ENCODE measurements at regions not wholly inside any gene's neighbourhood (a gene's known extent, or its start where the extent isn't known, plus 50 kb on each side); places are given as distances from the start of the nearest gene placed in this dataset.

GRCh38 chr7:22945584-22945983 lies 68.3 kb downstream of the HYCC1 start:
- no peak overlapping the region for H3K9ac ChIP-seq (ENCODE audit: low read length)
- no peaks in the 10 kb centered on the region for H3K36me3 ChIP-seq (ENCODE audit: insufficient read depth, low read length)
- no peak overlapping the region for H3K4me3 ChIP-seq (ENCODE audit: low read length)
- no peaks in the 10 kb centered on the region for H4K20me1 ChIP-seq (ENCODE audit: insufficient read depth)
- H3K27ac ChIP-seq (ENCODE audit: low read length) = no peak overlapping the region
- no peaks in the 10 kb centered on the region for H3K9me3 ChIP-seq (ENCODE audit: low read length)
- H3F3A ChIP-seq (ENCODE audit: insufficient read depth, low read length, poor library complexity, severe bottlenecking) = no peaks in the 10 kb centered on the region
- no peak overlapping the region for H3K4me2 ChIP-seq (ENCODE audit: low read length)
- no peaks in the 10 kb centered on the region for H3K27me3 ChIP-seq (ENCODE audit: insufficient read depth, low read depth, low read length)
- H2AFZ ChIP-seq (ENCODE audit: low read depth, low read length) = no peak overlapping the region
- H3K79me2 ChIP-seq (replicated peaks; ENCODE audit: insufficient read depth, low read length) = no peaks in the 10 kb centered on the region
- no peak for TF ChIP-seq EP300 (conservative IDR thresholded peaks at IDR 0.05; ENCODE audit: poor library complexity, severe bottlenecking)
- TF ChIP-seq TAF1 (IDR thresholded peaks at IDR 0.05; ENCODE audit: low read depth) = no peak
- TF ChIP-seq MXI1 (conservative IDR thresholded peaks at IDR 0.05; ENCODE audit: poor library complexity, severe bottlenecking) = no peak
- TF ChIP-seq POLR2AphosphoS5 (IDR thresholded peaks at IDR 0.05) = no peak
- no peak for TF ChIP-seq SMC3 (conservative IDR thresholded peaks at IDR 0.05; ENCODE audit: poor library complexity)
- TF ChIP-seq RAD21 (conservative IDR thresholded peaks at IDR 0.05) = no peak
- no peak for TF ChIP-seq REST (IDR thresholded peaks at IDR 0.05; ENCODE audit: borderline replicate concordance)
- no peak for TF ChIP-seq EZH2 (IDR thresholded peaks at IDR 0.05; ENCODE audit: borderline replicate concordance, insufficient read depth, low read length, poor library complexity, severe bottlenecking)
- H3K9me2 ChIP-seq (ENCODE audit: insufficient read depth, low read length) = no peaks in the 10 kb centered on the region

- H3K9ac ChIP-seq (ENCODE audit: low read length) = no peak overlapping the region
- H3F3A ChIP-seq (ENCODE audit: insufficient read depth, low read length, poor library complexity, severe bottlenecking) = no peaks in the 10 kb centered on the region
- no peak for TF ChIP-seq MXI1 (conservative IDR thresholded peaks at IDR 0.05; ENCODE audit: poor library complexity, severe bottlenecking)
- TF ChIP-seq RAD21 (conservative IDR thresholded peaks at IDR 0.05) = no peak
- no peak for TF ChIP-seq SMC3 (conservative IDR thresholded peaks at IDR 0.05; ENCODE audit: poor library complexity)
- TF ChIP-seq TAF1 (IDR thresholded peaks at IDR 0.05; ENCODE audit: low read depth) = no peak
- TF ChIP-seq REST (IDR thresholded peaks at IDR 0.05; ENCODE audit: borderline replicate concordance) = no peak
- TF ChIP-seq POLR2AphosphoS5 (IDR thresholded peaks at IDR 0.05) = no peak
- TF ChIP-seq CTCF (IDR thresholded peaks at IDR 0.05; ENCODE audit: poor library complexity, severe bottlenecking) = no peak
- no peak for TF ChIP-seq EP300 (conservative IDR thresholded peaks at IDR 0.05; ENCODE audit: poor library complexity, severe bottlenecking)
- TF ChIP-seq EZH2 (IDR thresholded peaks at IDR 0.05; ENCODE audit: borderline replicate concordance, insufficient read depth, low read length, poor library complexity, severe bottlenecking) = no peak
- no peaks in the 10 kb centered on the region for H3K36me3 ChIP-seq (ENCODE audit: insufficient read depth, low read length)
- H3K27ac ChIP-seq (ENCODE audit: low read length) = no peak overlapping the region
- no peaks in the 10 kb centered on the region for H4K20me1 ChIP-seq (ENCODE audit: insufficient read depth)
- no peaks in the 10 kb centered on the region for H3K27me3 ChIP-seq (ENCODE audit: insufficient read depth, low read depth, low read length)
- no peaks in the 10 kb centered on the region for H3K79me2 ChIP-seq (replicated peaks; ENCODE audit: insufficient read depth, low read length)
- H3K4me2 ChIP-seq (ENCODE audit: low read length) = no peak overlapping the region
- no peaks in the 10 kb centered on the region for H3K9me2 ChIP-seq (ENCODE audit: insufficient read depth, low read length)
- no peak overlapping the region for H3K4me3 ChIP-seq (ENCODE audit: low read length)
- H3K9me3 ChIP-seq (ENCODE audit: low read length) = no peaks in the 10 kb centered on the region
- no peak overlapping the region for H2AFZ ChIP-seq (ENCODE audit: low read depth, low read length)
Measured at GRCh38 chr7:22944510-22944909, 69.4 kb downstream of the HYCC1 start.

Data from neural cell (in vitro differentiated cells).